HG03460 (cell line): ENCODE measurements at regions not wholly inside any gene's neighbourhood (a gene's known extent, or its start where the extent isn't known, plus 50 kb on each side); places are given as distances from the start of the nearest gene placed in this dataset.

Experiments used
- ATAC-seq: cut with Tn5 transposase; IDR thresholded peaks from one replicate; pipeline ENCODE4 v1.9.1; 2021; ENCODE audit not compliant: unreplicated experiment

GRCh38 chr14:22174412-22175277 lies 414.4 kb downstream of the DAD1 start:
- ATAC-seq: no peak

DNA sequence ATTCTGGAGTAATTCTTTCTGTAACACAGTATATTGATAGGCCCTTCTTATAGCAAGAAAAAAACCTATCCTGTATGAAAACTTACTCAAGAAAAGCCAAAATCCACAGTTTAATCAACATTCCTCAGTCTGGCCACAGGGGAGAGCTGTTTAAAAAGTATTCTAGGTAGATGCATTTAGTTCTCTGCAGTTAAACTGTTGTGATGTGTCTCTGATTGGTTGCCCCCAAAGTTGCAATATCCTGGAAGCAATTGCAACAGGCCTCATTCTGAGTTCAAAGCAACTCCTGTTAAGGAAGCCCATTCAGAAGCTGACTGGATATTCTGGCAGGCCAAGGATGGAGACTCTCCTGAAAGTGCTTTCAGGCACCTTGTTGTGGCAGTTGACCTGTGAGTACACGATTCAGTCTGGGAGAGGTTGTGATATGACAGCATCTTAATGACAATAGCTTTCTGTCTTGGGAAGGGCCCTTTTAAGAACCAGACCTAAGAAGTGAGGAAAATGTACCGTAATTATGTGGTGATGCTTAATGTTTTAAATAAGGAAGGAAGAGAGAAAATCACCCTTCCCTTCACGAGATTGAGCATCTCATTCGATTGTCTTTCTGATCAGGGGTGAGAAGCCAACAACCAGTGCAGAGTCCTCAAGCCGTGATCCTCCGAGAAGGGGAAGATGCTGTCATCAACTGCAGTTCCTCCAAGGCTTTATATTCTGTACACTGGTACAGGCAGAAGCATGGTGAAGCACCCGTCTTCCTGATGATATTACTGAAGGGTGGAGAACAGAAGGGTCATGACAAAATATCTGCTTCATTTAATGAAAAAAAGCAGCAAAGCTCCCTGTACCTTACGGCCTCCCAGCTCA lies 420.7 kb downstream of the DAD1 start:
- no peak for ATAC-seq

- no peak for ATAC-seq
Observed at GRCh38 chr14:22164616-22165015, 424.4 kb downstream of the DAD1 start.

GRCh38 chr14:22163051-22163450 lies 426.0 kb downstream of the DAD1 start:
- ATAC-seq: no peak

DNA sequence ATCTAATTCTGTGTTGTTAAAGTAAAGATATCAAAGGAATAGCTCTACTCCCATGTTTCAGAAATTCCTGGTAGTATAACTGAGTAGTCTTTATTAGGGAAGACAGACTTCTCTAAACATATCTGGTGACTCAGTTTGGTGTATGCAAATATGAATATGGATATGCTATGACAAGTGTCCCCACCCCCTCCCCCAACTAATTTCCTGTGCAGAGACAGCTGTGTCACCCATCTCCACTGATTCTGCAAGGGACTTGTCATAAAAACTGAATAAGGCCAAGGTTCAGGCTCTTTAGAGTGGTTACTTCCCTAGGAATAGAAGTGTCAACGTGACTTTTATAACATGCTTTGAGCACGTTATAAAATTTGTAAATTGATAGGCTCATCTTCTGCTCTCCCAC lies 429.1 kb downstream of the DAD1 start:
- ATAC-seq: no peak

GRCh38 chr14:22159099-22159498 lies 429.9 kb downstream of the DAD1 start:
- no peak for ATAC-seq

GRCh38 chr14:22158560-22158959 lies 430.5 kb downstream of the DAD1 start:
- no peak for ATAC-seq

- no peak for ATAC-seq
Observed at GRCh38 chr14:22155571-22155970, 433.5 kb downstream of the DAD1 start.

DNA sequence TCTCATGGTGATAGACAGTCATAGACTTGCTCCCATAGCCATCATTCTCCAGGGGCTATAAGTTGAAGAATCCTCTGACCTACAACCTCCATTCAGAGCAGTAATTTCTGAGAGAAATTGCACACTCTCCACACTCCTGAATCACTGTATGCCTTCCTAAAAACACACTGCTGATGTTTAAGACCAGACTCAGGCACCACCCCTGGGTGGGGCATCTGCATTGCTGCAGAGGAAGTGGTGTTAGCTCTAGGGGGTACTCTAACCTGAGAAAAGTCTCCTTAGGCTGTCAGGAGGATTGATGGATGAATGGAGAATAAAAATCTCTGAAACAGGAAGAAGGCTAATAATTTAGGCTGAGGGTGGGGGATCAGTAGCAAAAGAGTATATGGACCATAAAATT lies 436.1 kb downstream of the DAD1 start:
- ATAC-seq: no peak

DNA sequence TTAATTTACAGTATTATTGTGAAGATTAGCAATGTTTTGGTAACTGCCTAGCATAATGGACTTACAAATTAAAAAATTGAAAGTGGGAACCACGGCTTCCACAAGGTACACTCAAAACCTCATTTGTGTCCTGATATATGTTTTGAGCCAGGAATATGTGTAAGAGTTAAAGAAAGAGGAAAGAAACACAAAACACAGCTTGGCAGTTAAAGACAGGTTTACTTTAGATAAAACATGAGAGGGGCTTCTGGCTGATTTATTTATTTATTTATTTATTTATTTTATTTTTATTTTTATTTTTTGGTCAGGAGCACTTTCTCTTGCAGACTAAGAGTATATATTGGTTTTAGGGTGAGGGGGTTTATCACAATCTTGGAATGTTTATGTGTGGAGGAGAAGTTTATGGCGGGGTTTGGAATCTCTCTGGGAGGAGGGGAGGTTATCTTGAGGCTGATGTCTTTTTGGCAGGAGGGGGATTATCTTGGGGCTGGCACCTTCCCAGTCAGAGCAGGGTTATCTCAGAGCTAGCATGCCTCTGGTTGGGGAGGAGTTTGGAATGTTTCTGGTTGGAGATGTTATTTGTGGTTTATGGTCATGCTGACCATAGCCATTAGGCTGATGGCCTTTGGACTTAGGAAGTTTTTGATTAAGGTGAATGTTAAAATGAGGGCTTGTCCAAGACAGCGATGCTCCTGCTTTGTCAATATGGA lies 436.7 kb downstream of the DAD1 start:
- ATAC-seq: no peak

- ATAC-seq: no peak
Observed at GRCh38 chr14:22151121-22151520, 437.9 kb downstream of the DAD1 start.

DNA sequence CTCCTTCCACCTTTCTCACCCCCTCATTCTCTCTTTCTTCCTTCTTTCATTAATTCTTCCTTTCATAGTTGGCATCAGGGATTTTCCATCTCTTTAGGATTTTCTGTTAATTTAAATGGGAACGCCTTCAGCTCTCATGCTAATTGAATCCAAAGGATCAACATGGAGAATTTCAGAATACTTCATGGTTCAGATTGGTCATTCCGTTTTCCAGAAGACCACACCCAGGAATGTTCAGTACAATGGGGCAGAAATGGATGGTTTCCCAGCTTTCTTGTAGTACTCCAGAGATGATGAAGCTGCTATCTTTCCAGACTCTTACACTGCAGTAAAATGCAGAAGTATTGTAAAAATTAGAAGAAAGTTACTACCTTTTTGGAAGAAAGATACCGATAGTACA lies 440.0 kb downstream of the DAD1 start:
- ATAC-seq: no peak

GRCh38 chr14:22147716-22148115 lies 441.3 kb downstream of the DAD1 start:
- no peak for ATAC-seq

- no peak for ATAC-seq
Observed at GRCh38 chr14:22143363-22143762, 445.7 kb downstream of the DAD1 start.

GRCh38 chr14:22140633-22141032 lies 448.4 kb downstream of the DAD1 start:
- no peak for ATAC-seq

DNA sequence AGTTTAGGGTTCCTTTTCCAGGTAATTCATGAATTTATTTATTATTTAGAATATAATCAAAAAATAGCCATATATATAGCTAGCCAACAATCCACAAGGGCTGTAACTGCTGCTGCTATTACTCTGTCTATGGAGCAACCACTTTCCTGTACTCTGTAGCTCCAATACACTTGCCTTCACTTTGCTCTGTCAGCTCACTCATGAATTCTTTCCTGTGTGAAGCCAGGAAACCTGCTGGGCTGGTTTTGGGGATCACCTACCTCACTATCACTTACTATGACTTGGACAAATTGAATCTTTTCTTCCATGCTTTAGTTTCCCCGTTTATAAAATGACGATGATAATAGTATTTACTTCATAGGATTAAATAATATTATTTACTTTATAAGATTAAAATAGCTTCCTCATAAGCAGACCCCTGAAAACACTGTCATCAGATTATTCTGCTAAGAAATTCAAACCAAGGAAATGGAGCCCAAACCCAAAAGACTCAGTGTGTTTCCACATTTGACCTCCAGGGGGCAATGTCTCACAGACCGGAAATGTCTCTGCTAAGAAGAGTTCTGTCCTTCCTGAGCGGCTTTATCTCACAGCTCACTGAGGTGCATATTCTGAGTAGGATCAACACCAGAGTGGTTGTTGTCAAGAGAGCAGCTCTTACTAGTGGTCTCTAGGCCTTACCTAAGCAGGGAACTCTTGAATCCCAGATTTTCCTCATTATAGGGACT lies 457.1 kb downstream of the DAD1 start:
- ATAC-seq: no peak

GRCh38 chr14:22124073-22124613 lies 450.5 kb upstream of the OR4E1 start:
- no peak for ATAC-seq

GRCh38 chr14:22122829-22123560 lies 449.4 kb upstream of the OR4E1 start:
- no peak for ATAC-seq

- ATAC-seq: no peak
Observed at GRCh38 chr14:22122227-22122818, 448.7 kb upstream of the OR4E1 start.
